Testis (tissue), 2 donors: ENCODE measurements at regions not wholly inside any gene's neighbourhood (a gene's known extent, or its start where the extent isn't known, plus 50 kb on each side); places are given as distances from the start of the nearest gene placed in this dataset.

Experiments used
- CTCF ChIP-seq, 3 experiments: fragments of 450-650 bp in 2 of 3; fragments of 200-600 bp in 1 of 3; sonication (generic) in 1 of 3; IDR thresholded peaks; one replicate each; pipeline ENCODE4 v1.5.1; 2016 to 2019; ENCODE audit warnings: antibody characterized with exemption in 3 of 3, mild to moderate bottlenecking in 2 of 3, moderate library complexity in 1 of 3
- POLR2A ChIP-seq: fragments of 450-650 bp; IDR thresholded peaks from one replicate; pipeline ENCODE4 v1.6.1; 2017; ENCODE audit warnings: antibody characterized with exemption, mild to moderate bottlenecking, moderate library complexity

GRCh38 chr22:48410536-48410935 is 1417.1 kb downstream of the BRD1 start:
- TF ChIP-seq CTCF (IDR thresholded peaks at IDR 0.05) (no peak), POLR2A (no peak)
